ENCODE measurements at regions not wholly inside any gene's neighbourhood (a gene's known extent, or its start where the extent isn't known, plus 50 kb on each side); places are given as distances from the start of the nearest gene placed in this dataset.
"Not testable (repeated sequence)": the region's sequence is repeated elsewhere in the genome, so short reads cannot be mapped to it uniquely, and the experiment has no call there.

- DNase-seq (ENCODE audit: low spot score), result no peak
These were observed 55.3 kb upstream of the SLCO6A1 start for GRCh38 chr5:102554082-102554481.

DNA sequence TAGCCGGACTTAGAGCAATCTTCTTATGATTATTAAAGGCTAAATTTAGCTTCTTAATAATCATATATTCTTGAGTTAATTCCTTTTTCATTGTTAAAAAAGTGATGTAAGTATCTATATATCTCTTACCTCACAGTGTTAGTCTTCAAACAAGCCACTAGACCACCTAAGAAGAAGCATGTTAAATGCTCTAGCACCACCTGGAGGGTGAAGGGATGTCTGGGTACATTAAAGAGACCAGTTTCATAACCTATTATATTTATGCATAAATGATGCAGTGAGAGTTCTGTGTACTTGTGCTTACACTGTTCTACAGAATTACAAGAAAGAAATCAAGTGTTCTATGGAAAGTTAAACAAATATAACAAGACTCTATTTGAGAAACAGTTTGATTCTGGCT is 55.9 kb upstream of the SLCO6A1 start:
- DNase-seq (ENCODE audit: low spot score), result peak; percentile 41

DNA sequence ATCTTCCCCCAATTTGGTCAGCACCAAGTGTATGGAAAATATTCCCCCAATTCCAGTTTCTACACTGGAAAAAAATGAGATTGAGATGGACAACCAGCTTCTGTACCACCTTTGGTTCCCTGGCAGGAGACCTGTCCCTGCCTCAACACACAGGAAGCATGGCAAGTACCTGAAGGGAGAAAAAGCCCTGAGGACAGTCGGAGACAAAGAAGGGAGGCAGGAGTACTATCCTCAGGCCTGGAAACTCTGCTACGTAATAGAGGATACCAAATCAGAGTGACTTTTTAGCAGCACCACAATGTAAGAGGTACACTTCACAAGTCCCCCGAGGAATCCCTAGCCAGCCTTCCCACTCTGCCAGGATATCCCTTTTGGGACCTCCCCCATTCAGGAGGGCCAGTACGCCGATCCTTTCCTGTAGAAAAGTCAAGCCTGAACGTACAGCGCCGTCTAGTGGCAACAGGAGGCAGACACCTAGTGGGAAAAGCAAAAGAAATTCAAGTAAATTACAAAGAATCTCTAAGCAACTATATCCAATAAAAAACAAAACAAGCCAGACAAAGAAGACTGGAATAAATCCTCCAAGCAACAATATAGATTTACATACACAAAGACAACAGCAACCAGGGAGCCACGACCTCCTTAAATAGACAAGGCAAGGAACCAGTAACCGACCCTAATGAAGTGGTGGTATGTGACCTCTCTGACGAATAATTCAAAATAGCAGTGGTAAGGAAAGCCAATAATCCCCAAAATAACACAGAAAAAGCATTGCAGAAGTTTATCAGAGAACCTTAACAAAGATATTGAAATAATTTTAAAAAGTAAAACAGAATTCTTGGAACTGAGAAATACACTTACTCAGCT is 63.3 kb upstream of the SLCO6A1 start:
- peak; percentile 62 for DNase-seq (ENCODE audit: low spot score)

- DNase-seq (ENCODE audit: low spot score), result no peak
These were observed 71.9 kb upstream of the SLCO6A1 start for GRCh38 chr5:102570747-102571146.

GRCh38 chr5:102578362-102578761 is 79.6 kb upstream of the SLCO6A1 start:
- no peak for DNase-seq (ENCODE audit: low spot score)

DNA sequence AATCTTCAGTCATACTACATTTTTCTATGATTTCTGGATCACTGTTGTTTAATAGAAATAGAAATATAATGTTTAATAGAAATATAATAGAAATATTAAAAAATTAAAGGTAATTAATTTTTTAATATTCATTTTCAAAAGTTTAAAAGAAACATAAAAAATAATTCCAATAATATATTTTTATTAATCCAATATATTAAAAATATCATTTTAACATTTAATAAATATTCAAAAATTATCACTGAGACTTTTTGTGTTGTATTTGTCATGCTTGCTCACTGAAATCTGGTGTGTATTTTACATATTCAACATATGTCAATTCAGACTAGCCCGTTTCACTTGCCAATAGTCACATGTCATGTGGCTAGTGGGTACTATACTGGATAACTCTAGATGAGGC is 80.6 kb upstream of the SLCO6A1 start:
- no peak for DNase-seq (ENCODE audit: low spot score)

GRCh38 chr5:102581011-102581410 is 82.2 kb upstream of the SLCO6A1 start:
- no peak for DNase-seq (ENCODE audit: low spot score)

DNA sequence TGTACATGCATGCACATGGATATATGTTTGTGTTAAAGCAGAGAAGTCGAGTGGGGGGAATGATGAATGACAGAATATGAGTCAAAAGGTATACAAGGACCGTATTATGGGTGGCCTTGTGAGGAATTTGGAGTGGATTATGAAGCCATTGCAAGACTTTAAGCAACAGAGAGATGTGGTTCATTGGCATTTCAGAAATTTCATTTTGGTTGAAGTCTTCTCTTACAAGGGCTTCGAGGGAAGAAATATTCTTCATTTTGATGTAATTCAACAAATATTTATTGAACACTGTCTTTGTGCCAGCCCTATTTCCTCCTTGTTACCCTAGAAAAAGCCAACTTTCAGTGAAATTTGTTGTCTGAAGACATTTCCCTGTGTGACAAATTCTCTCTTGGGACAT is 83.9 kb upstream of the SLCO6A1 start:
- no peak for DNase-seq (ENCODE audit: low spot score)

- DNase-seq (ENCODE audit: low spot score), result peak; percentile 54
These were observed 84.7 kb upstream of the SLCO6A1 start for GRCh38 chr5:102583276-102584124.

DNA sequence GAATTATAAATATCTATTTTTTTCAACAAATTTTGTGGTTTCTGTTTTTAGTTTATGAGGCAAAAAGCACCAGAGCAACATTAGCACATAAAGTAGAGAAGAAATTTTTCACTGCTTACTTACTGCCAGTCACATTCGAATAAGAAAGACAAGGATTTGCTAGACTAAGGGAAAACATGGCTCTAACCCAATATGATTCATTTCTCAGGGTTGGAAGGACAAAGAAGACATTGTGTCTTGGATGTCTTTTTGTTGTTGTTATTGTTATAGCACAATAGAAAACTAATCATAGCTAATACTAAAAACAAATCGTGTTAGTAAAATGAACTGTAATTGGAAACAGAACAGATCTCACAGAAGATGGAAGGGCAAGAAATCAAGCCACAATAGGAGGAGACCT is 90.9 kb upstream of the SLCO6A1 start:
- no peak for DNase-seq (ENCODE audit: low spot score)

DNA sequence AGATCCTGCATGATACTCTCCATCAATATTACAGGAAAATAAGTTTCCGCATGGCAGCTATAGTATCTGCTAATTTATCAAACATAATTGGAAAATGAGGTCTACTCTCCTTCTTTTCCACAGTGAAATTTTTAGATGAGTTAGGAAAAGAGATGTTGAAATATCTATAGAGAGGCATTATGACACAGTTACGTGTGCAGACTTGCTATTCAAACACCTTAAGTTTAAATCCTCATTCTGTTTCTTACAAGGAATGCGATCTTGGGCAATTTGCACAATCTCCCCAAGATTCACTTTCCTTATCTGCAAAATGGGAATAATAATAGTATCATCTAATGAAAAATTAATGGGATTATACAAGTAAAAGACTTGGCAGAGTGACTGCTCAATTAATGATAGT is 91.7 kb upstream of the SLCO6A1 start:
- DNase-seq (ENCODE audit: low spot score), result no peak

DNA sequence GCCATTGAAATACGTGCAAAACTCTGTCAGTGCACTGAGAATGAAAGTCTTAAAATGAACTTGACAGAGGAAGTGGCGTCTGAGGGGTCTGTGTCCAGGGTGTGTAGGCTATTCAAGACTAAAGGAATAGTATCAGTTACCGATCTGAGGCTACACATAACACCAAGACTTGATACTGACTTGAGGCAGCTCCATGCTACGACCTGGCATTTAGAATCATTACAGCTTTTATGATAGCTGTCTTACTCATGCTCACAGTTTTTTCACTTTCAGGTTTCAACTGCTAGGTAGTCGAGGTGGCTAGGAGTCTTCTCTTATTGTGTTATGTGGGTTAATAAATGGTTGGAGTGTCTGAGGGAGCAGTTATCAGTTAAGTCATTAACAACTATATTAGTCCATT is 92.8 kb upstream of the SLCO6A1 start:
- no peak for DNase-seq (ENCODE audit: low spot score)

GRCh38 chr5:102592586-102592985 is 93.8 kb upstream of the SLCO6A1 start:
- not testable (repeated sequence) for DNase-seq (ENCODE audit: low spot score)

DNA sequence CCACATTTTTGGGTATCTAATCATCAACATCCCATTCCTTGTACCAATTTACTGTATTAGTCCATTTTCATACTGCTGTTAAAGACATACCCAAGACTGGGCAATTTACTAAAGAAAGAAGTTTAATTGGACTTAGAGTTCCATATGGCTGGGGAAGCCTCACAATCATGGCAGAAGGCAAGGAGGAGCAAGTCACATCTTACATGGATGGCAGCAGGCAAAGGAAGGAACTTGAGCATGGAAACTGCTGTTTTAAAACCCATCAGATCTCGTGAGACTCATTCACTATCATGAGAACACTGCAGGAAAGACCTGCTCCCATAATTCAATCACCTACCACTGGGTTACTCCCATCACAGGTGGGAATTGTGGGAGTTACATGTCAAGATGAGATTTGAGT is 95.4 kb upstream of the SLCO6A1 start:
- no peak for DNase-seq (ENCODE audit: low spot score)

GRCh38 chr5:102595332-102595731 is 96.5 kb upstream of the SLCO6A1 start:
- DNase-seq (ENCODE audit: low spot score), result no peak

- no peak for DNase-seq (ENCODE audit: low spot score)
These were observed 97.3 kb upstream of the SLCO6A1 start for GRCh38 chr5:102596113-102596512.

GRCh38 chr5:102596951-102597350 is 98.2 kb upstream of the SLCO6A1 start:
- no peak for DNase-seq (ENCODE audit: low spot score)

- no peak for DNase-seq (ENCODE audit: low spot score)
These were observed 100.5 kb upstream of the SLCO6A1 start for GRCh38 chr5:102599289-102599688.

GRCh38 chr5:102600964-102601363 is 102.2 kb upstream of the SLCO6A1 start:
- DNase-seq (ENCODE audit: low spot score), result no peak

GRCh38 chr5:102603670-102604069 is 104.9 kb upstream of the SLCO6A1 start:
- DNase-seq (ENCODE audit: low spot score), result no peak

DNA sequence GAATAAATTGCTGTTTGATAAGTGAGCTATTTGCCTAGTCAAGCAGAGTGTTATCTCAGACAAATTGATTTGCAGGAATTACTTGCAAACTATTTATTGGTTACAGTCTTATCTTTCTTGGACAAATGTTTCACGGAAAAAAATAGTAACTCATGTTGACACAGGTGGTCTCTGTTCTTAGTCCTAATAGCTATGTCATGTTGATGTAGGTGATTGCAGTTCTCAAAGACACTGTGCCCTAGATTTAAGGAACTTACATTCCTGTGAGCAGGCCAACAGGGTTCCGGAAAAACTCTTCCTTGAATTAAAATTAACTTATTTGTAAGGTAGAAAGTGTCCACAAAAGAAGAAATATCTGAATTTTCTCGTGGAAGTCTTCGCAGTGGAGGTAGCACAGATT is 109.6 kb upstream of the SLCO6A1 start:
- DNase-seq (ENCODE audit: low spot score), result no peak

DNA sequence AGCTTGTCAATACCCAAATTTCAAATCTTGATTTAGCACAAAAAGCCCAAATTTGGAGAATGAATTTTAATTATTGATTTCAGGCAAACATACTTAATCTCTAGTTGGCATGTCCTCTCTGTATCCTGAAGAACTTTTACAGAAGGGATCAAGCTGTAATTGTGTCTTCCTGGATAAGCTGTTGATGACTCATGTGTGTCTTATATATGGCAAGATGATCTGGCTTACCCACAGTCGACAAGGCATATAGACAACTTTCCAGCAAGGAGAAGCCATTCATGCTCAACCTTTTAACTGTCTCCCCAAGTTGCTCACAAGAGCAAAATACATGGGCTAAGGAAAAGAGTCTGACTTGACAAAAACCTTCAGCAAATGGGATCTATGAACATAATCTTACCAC is 112.5 kb upstream of the SLCO6A1 start:
- DNase-seq (ENCODE audit: low spot score), result no peak

DNA sequence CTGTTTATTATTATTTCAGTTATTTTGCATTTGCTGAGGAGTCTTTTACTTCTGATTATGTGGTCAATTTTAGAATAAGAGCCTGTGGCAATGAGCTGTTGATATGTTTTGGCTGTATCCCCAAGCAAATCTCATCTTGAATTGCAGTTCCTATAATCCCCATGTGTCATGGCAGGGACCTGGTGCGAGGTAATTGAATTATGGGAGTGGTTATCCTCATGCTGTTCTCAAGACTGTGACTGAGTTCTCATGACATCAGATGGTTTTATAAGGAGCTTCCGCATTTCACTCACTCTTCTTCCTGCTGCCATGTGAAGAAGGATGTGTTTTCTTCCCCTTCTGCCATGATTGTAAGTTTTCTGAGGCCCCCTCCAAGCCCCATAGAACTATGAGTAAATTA is 114.9 kb upstream of the SLCO6A1 start:
- no peak for DNase-seq (ENCODE audit: low spot score)
